ENCODE measurements at regions not wholly inside any gene's neighbourhood (a gene's known extent, or its start where the extent isn't known, plus 50 kb on each side); places are given as distances from the start of the nearest gene placed in this dataset.
"Not testable (repeated sequence)": the region's sequence is repeated elsewhere in the genome, so short reads cannot be mapped to it uniquely, and the experiment has no call there.

- DNase-seq = no peak
Measured at GRCh38 chr21:35982717-35983116, 77.6 kb downstream of the SETD4 start.

- DNase-seq = no peak
Measured at GRCh38 chr21:35981514-35982070, 78.7 kb downstream of the SETD4 start.

DNA sequence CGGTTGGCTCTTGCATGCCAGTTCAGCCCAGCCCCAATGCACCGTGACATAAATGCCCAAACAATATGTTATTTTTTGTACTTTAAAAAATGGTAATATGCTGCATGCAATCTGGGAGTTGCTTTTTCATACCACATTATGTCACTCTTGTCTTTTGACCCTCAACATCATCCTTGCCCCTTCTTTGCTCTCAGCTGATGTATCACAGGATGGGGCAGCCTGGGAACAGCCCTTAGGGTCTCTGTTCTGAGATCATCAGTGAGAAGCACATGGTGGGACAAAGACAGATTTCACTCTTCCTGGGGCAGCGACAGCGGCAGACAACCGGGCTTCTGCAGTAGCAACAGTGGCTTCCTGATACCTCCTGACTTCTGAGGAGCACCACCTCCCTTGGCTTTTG, 79.5 kb downstream of the SETD4 start:
- no peak for DNase-seq

GRCh38 chr21:35977860-35978259, 82.5 kb downstream of the SETD4 start:
- not testable (repeated sequence) for DNase-seq

GRCh38 chr21:35976929-35977328, 83.4 kb downstream of the SETD4 start:
- no peak for DNase-seq

DNA sequence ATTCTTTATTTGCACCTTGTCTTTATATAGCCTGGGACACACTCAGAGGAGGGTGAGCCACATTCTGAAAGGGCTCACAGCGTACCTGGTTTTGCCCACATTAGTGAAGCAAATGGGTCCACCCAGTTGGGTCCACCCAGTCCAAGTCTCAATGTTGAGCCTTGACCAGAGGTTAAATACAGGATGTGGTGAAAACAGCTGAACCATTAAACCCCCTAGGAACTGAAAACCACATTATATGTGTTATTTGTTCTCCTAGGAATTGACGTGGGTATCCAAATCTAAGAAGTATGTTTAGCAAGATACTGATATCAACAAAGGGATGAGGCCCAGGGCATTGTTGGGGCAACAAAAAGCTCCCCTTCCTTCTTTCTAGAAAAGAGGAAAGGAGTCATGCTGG, 83.8 kb downstream of the SETD4 start:
- no peak for DNase-seq

DNA sequence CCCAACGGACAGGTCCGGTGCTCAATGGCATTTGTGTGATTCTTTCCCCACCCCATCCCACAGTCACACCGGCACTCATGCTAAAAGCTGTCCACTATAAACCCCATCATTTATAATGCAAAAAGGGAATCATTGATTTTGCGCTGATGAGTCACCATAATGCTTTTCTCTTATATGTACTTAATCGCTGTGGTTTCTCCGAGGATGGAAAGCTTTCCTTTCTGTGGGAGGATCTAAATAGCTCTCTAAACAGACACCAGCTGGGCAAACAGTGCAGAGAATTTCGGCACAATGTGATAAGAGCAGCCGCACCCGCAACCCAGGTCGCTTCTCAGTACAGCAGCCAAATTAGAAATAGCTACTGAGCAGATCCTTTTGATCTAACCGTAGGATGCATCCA, 85.6 kb downstream of the SETD4 start:
- DNase-seq = no peak

DNA sequence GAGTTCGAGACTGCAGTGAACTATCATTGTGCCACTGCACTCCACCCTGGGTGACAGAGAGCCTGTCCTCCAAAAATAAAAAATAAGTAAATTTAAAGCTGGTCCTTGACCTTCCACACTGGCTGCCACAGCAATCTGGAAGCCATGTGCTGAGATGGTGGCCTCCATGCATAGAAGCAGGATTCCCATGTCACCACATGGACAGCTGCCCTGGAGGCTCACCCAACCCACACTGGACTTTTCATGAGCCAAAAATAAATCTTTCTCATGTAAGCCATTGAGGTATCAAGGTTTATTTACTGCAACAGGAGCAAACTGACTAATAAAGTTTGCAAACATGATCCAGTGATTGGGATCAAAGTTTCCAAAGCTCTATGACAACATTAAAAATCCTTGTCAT, 88.5 kb downstream of the SETD4 start:
- DNase-seq = no peak

DNA sequence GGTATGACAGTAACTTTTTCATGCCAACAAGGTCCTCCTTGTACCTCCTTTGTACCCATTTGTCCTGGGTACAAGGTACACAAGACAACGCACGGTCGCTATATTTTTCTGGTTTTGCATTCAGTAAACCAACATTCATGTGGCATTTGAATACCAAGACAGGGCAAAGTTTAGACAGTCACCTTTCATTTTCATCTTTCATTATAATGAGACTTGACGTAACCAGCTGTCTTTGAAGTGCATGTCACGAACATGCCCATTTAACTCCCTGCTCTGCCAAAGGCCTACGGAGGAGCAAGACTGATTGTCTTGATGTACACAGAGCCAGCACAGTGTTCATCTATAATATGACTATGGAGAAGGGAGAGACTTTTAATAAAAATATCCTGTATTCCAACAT, 91.0 kb downstream of the SETD4 start:
- no peak for DNase-seq

- no peak for DNase-seq
Measured at GRCh38 chr21:35968564-35968963, 91.8 kb downstream of the SETD4 start.

DNA sequence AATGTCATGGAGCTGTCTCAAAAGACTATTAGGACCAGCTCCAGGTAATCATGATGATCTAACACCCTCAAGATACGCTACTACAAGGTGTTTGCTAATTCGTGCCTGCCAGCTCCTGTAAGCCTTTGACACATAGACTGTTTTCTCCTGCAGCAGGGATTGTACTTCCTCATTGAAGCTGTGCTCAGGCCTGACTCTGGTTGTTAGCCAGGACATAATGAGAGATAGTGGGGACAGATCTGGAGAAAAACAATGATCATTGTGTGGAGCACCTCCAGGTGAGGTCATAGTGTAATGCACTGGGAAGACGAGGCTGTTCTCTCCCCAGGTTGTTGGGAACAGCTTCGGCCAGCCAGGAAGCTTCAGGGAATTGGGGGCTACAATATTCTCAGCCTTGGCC, 94.6 kb downstream of the SETD4 start:
- no peak for DNase-seq

DNA sequence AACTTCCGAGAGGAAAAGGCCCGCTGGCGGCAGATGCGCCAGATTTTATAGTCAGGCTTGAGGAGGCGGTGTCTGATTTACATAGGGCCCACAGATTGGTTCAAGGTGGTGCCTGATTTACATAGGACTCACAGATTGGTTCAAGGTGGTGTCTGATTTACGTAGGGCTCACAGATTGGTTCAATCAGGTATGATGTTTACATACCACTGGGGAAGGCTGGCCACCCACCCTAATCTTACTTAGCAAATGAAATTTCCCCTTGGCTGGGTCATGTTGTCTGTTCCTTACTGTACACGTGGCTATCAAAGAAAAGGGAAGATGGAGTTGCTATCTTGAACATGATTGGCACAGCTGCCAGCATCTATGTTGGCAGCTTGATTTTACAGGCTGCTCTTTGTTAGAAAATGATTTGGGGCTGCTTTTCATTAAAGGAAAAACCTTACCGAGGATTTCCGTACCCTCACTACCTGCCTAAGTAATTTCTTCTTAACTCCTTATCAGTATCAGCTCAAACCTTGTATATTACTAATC, 96.3 kb downstream of the SETD4 start:
- DNase-seq = no peak

DNA sequence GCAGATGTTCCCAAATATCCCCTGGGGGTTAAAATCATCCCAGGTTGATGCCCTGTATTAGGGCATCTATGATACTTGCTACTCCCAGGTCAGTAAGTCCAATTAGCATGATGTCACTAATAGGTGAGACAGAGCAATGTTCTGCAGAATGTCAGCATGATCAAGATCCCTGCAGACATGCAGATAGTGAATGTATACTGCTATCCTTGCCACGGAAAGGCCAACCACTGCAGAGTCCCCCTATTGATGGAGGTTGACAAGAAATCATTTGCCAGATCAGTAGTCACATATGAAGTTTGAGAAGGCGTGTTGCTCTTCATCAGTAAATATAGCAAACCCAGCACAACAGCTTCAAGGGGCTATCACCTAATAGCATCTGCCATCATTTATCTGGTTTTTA, 97.4 kb downstream of the SETD4 start:
- DNase-seq = no peak

- DNase-seq = no peak
Measured at GRCh38 chr21:35954066-35954465, 106.3 kb downstream of the SETD4 start.

DNA sequence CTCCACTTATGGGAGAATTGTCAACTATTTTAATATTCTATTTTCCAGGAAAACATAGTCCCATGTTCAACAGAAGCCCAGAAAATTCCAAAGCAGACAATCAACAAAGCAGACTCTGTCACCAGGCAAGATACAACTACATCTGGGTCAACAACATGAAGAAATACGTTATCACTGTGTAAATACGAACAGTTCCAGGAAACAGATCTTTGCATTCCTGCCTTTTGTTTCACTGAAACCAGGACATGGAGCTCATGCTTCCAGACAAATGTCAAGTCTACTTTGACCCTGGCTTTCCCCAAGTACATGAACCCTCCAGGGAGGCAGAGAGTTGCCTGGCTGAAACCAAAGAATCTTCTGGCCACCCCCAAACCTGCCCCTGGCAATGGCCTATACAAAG, 106.7 kb downstream of the SETD4 start:
- no peak for DNase-seq

- DNase-seq = no peak
Measured at GRCh38 chr21:35952651-35953340, 107.5 kb downstream of the SETD4 start.

- DNase-seq = no peak
Measured at GRCh38 chr21:35948982-35949381, 111.3 kb downstream of the SETD4 start.

DNA sequence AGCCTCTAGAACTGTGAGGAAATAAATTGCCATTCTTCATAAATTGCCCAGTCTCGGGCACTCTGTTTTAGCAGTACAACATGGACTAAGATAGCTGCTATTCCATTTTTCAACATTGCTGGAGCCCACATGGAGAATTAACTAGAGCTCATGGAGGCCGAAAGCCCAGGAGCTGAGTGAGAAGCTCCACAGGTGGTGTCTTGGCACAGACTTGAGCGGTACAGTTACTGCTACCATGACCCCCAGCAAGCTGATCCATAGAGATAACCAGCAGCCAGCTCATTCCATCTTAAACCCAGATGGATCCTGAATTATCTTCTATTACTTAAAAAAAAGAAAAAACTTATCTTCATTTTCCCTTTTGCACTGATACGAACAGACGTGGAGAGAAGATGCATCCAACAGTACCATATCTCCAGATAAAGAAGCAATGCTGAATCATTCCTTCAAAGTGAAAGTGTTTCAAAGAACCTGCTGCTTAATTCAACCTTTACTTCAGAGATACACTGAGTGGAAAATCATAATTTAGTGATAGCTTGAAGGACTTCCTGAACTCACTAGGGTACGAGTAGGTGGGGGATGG, 115.1 kb downstream of the SETD4 start:
- no peak for DNase-seq

- no peak for DNase-seq
Measured at GRCh38 chr21:35943752-35944151, 116.6 kb downstream of the SETD4 start.

DNA sequence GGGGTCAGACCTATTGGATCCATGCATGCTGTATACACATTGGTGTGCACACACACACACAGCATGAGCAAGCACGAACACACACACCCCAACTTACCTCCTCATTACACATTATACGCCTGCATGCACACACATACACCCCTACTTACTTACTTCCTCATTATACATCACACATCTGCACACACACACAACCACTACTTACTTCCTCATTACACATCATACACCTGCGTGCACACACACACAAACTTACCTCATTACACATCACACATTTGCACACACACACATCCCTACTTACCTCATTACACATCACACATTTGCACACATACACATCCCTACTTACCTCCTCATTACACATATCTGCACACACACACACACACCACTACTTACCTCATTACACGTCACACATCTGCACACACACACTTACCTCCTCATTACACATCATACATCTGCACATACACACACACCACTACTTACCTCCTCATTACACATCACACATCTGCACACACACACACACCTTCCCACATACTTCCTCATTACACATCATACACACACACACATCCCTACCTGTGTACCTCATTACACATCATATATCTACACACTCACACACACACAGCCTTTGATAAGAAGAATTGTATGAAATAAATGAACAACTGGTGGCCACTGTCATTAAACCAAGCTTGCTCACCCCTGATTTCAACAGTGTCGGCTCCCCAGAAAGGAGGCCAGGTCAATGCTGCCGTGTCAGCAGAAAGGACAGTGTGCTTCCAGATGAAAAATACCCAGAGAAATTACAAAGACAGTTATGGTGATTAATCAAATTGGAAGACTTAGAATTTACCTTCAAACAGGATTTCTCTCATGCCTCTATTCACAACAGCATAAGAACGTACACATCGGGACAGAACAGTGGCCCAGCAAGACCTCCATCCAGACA, 117.8 kb downstream of the SETD4 start:
- no peak for DNase-seq

DNA sequence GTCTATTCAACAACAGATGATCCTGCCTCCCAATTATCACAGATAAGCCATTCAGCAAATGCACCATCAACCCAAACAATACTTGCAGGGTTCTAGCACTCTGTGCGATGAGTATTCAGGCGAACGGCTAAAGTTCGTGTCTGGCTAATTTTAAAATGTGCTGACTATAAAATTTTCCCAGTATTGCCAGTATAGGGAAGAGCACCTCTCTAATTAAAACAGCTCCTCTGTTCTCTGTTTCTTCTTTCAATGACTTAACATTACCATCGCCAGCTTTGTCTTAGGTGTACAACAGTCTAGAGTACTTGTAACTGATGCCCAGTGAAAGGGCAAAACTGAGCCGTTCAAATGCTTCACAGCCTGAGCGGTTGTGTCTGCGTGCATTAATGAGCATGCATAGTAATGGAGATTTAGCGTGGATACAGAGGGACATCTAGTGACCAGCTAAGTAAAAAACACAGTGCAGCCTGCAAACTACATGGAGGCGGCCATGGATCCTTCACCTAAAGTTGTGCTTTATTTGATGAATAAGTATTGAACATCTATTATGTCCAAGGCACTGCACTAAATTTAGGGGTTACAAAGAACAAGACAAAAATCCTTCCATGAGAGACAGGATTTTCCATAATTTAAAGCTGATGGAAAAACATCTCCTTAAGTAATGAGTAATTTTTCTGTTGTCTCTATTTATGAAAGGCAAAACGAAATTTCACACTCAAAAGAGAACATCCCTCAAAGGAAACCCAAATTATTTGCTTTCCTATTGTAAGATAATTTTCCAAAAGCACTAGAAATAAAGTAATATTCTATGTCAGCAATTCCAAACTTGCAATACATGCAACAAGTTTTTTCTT, 120.0 kb downstream of the SETD4 start:
- peak; percentile 3 for DNase-seq

DNA sequence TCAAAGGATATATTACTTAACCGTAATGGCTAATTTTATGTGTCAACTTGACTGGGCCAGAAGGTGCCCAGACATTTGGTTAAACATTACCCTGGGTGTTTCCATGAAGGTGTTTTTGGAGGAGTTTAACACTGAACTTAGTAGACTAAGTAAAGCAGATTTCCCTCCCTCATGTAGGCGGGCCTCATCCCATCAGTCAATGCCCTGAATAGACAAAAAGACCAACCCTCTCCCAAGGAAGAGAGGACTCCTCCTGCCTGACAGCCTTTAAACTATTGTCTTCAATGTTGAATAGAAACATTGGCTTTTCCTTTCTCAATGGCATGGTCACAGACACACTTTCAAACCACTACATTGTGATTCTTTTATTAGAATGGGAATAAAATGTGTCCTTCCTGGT, 121.9 kb downstream of the SETD4 start:
- DNase-seq = no peak
